MM.1S (cell line): ENCODE measurements at regions not wholly inside any gene's neighbourhood (a gene's known extent, or its start where the extent isn't known, plus 50 kb on each side); places are given as distances from the start of the nearest gene placed in this dataset.

Experiments
- CTCF ChIP-seq: fragments of 300-600 bp; sonication (generic); IDR thresholded peaks from 2 replicates; pipeline ENCODE4 v1.5.1; 2016; ENCODE audit warnings: antibody characterized with exemption, low read length, mixed read lengths
- EZH2phosphoT487 ChIP-seq: fragments of 300-600 bp; sonication (generic); IDR thresholded peaks from 2 replicates; pipeline ENCODE4 v1.6.1; 2018; ENCODE audit warnings: antibody characterized with exemption, low read length

GRCh38 chr7:114214466-114214865, 200.1 kb upstream of the FOXP2 start:
- TF ChIP-seq EZH2phosphoT487: no peak
- TF ChIP-seq CTCF: no peak
